Hepatocyte (in vitro differentiated cells): ENCODE measurements at regions not wholly inside any gene's neighbourhood (a gene's known extent, or its start where the extent isn't known, plus 50 kb on each side); places are given as distances from the start of the nearest gene placed in this dataset.

Source experiments
- DNase-seq: peaks from one replicate; pipeline ENCODE4 v3.0.0-alpha.2; 2016; ENCODE audit warnings: low spot score
- H2AFZ ChIP-seq: fragments of 200-600 bp; sonication (generic); 2 replicates; pipeline ENCODE4 v1.6.0; 2016; ENCODE audit warnings: antibody characterized with exemption, mild to moderate bottlenecking
- H3K27ac ChIP-seq: fragments of 200-600 bp; sonication (generic); 2 replicates; pipeline ENCODE4 v1.5.1; 2016; ENCODE audit warnings: mild to moderate bottlenecking
- H3K27me3 ChIP-seq: fragments of 200-600 bp; sonication (generic); 2 replicates; pipeline ENCODE4 v1.6.1; 2016
- H3K36me3 ChIP-seq: fragments of 200-600 bp; sonication (generic); replicated peaks from 2 replicates; pipeline ENCODE4 v1.5.1; 2016; ENCODE audit warnings: low read depth; ENCODE audit not compliant: insufficient read depth
- H3K4me1 ChIP-seq: fragments of 200-600 bp; sonication (generic); 2 replicates; pipeline ENCODE4 v1.5.1; 2016; ENCODE audit warnings: mild to moderate bottlenecking, moderate library complexity; ENCODE audit not compliant: insufficient read depth
- H3K4me2 ChIP-seq: fragments of 200-600 bp; sonication (generic); 2 replicates; pipeline ENCODE4 v1.6.0; 2016
- H3K4me3 ChIP-seq: fragments of 200-600 bp; sonication (generic); 2 replicates; pipeline ENCODE4 v1.5.1; 2016; ENCODE audit warnings: mild to moderate bottlenecking
- H3K79me2 ChIP-seq: fragments of 200-600 bp; sonication (generic); 2 replicates; pipeline ENCODE4 v1.6.0; 2017; ENCODE audit warnings: mild to moderate bottlenecking
- H3K9me2 ChIP-seq: fragments of 200-600 bp; sonication (generic); replicated peaks from 2 replicates; pipeline ENCODE4 v1.6.0; 2017; ENCODE audit warnings: mild to moderate bottlenecking; ENCODE audit not compliant: insufficient read depth
- H3K9me3 ChIP-seq: fragments of 200-600 bp; sonication (generic); 2 replicates; pipeline ENCODE4 v1.5.1; 2016; ENCODE audit warnings: low read depth, mild to moderate bottlenecking
- H4K20me1 ChIP-seq: fragments of 200-600 bp; sonication (generic); 2 replicates; pipeline ENCODE4 v1.6.0; 2016; ENCODE audit warnings: mild to moderate bottlenecking; ENCODE audit not compliant: insufficient read depth, poor library complexity, severe bottlenecking
- EZH2 ChIP-seq: fragments of 200-600 bp; sonication (generic); IDR thresholded peaks from 2 replicates; pipeline ENCODE4 v1.6.1; 2016; ENCODE audit warnings: antibody characterized with exemption, mild to moderate bottlenecking, borderline replicate concordance
- EZH2phosphoT487 ChIP-seq: fragments of 200-600 bp; sonication (generic); IDR thresholded peaks from one replicate; pipeline ENCODE4 v1.6.1; 2018; ENCODE audit warnings: antibody characterized with exemption, mild to moderate bottlenecking, low read depth, moderate library complexity; ENCODE audit not compliant: unreplicated experiment, severe bottlenecking
- WGBS: methylation state at CpG from one replicate; pipeline ENCODE4 v1.1.6; 2016; ENCODE audit warnings: low lambda C conversion rate; ENCODE audit errors: missing lambda C conversion rate; 5-methylcytosine and 5-hydroxymethylcytosine counted together
- TF ChIP-seq, protein P1 (sequence below): fragments of 200-600 bp; sonication (generic); IDR thresholded peaks from 2 replicates; pipeline ENCODE4 v1.5.1; 2016; ENCODE audit warnings: antibody characterized with exemption, mild to moderate bottlenecking; ENCODE audit not compliant: poor library complexity

DNA sequence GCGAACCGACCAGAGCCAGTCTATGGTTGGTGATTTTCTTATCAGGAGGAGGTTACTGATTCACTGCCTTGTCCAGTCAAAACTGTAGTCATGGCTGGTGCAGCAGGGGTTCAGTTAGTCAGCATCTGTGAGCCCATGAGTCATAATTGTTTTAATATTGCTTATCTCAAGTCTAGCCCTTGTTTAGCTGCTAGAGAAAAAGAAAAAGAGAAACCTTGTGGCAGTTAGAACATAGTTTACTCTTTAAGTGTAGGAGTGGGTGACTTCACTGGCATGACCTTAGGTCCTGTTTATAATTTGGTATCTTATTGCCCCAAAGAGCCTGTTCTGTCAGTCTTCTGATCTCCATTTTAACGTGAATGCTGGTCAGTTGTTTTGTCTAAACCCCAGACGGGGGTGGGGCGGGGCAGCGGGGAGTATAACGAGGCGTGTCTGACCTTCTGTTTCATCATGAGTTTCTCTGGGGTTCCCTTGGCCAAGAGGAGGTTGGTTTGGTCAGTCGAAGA is 76.9 kb upstream of the NFIL3 start:
- Histone ChIP-seq H3K4me1 (no peaks in the 10 kb centered on the region), H3K4me2 (peak overlapping the region; percentile 44), H3K27ac (peak overlapping the region; percentile 56), H3K4me3 (no peak overlapping the region), H2AFZ (no peak overlapping the region), H3K9me2 (no peaks in the 10 kb centered on the region), H4K20me1 (no peaks in the 10 kb centered on the region), H3K79me2 (no peaks in the 10 kb centered on the region), H3K9me3 (no peaks in the 10 kb centered on the region), H3K27me3 (no peaks in the 10 kb centered on the region), H3K36me3 (no peaks in the 10 kb centered on the region)
- WGBS: 51% methylated on average over 9 of the region's 9 CpGs
- peak; percentile 61 for DNase-seq
- TF ChIP-seq EZH2: no peak
- TF ChIP-seq, protein P1, sequence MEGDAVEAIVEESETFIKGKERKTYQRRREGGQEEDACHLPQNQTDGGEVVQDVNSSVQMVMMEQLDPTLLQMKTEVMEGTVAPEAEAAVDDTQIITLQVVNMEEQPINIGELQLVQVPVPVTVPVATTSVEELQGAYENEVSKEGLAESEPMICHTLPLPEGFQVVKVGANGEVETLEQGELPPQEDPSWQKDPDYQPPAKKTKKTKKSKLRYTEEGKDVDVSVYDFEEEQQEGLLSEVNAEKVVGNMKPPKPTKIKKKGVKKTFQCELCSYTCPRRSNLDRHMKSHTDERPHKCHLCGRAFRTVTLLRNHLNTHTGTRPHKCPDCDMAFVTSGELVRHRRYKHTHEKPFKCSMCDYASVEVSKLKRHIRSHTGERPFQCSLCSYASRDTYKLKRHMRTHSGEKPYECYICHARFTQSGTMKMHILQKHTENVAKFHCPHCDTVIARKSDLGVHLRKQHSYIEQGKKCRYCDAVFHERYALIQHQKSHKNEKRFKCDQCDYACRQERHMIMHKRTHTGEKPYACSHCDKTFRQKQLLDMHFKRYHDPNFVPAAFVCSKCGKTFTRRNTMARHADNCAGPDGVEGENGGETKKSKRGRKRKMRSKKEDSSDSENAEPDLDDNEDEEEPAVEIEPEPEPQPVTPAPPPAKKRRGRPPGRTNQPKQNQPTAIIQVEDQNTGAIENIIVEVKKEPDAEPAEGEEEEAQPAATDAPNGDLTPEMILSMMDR: no peak
- no peak for TF ChIP-seq EZH2phosphoT487

DNA sequence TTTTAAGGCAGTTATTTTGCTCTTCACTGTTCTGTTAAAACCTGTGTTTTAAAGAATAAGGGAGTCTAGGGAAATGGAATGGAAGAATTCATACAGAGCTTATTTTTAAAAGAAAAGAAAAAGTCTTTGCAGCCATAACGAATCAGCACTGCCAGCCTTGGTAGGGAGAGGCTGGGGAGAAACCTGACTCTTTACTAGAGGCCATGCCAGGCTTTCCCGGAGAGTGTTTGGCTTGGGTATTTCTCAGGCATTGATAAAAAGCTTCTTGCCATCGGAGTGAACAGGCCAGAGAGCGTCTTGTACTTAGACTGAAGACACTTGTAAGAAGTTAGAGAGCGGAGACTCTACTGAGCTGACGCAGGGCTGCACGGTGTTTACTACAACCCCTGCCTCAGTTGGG is 72.7 kb upstream of the NFIL3 start:
- DNase-seq: no peak
- H3K9me3 ChIP-seq: no peaks in the 10 kb centered on the region
- H2AFZ ChIP-seq: no peak overlapping the region
- H3K4me2 ChIP-seq: no peak overlapping the region
- no peaks in the 10 kb centered on the region for H3K27me3 ChIP-seq
- H3K9me2 ChIP-seq: no peaks in the 10 kb centered on the region
- H3K4me3 ChIP-seq: no peak overlapping the region
- H3K79me2 ChIP-seq: no peaks in the 10 kb centered on the region
- 88% methylated on average over 7 of the region's 7 CpGs for WGBS
- H3K36me3 ChIP-seq: no peaks in the 10 kb centered on the region
- TF ChIP-seq, protein P1: no peak
- TF ChIP-seq EZH2phosphoT487: no peak
- no peak for TF ChIP-seq EZH2
- peak overlapping the region; percentile 25 for H3K27ac ChIP-seq
- no peaks in the 10 kb centered on the region for H3K4me1 ChIP-seq
- no peaks in the 10 kb centered on the region for H4K20me1 ChIP-seq

DNA sequence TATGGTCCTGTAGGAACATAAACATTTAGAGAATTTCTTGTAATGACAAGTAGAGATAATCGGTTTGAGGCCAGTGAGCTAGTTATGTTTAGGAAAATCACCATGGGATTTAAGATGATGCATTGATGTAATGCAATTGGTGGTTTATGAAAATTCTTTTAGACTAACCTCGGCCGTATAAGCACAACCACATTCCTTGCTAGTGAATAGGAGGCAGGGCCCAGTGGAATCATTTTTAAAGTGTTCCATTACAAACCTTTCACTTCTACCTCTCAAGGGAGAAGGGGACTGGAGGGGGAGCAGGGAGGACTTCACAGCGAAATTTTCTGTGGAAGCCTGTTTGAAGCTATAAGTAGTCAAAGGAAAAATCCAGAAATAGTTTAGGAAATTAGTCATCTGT is 71.8 kb upstream of the NFIL3 start:
- no peaks in the 10 kb centered on the region for H3K4me1 ChIP-seq
- H3K79me2 ChIP-seq: no peaks in the 10 kb centered on the region
- no peaks in the 10 kb centered on the region for H4K20me1 ChIP-seq
- TF ChIP-seq EZH2phosphoT487 (no peak), EZH2 (no peak)
- TF ChIP-seq, protein P1: no peak
- no peaks in the 10 kb centered on the region for H3K9me2 ChIP-seq
- peak overlapping the region; percentile 61 for H3K27ac ChIP-seq
- no peak overlapping the region for H3K4me3 ChIP-seq
- WGBS: 40% methylated on average over 4 of the region's 4 CpGs
- no peak overlapping the region for H3K4me2 ChIP-seq
- H3K36me3 ChIP-seq: no peaks in the 10 kb centered on the region
- no peak overlapping the region for H2AFZ ChIP-seq
- no peaks in the 10 kb centered on the region for H3K27me3 ChIP-seq
- H3K9me3 ChIP-seq: no peaks in the 10 kb centered on the region
- peak; percentile 45 for DNase-seq

DNA sequence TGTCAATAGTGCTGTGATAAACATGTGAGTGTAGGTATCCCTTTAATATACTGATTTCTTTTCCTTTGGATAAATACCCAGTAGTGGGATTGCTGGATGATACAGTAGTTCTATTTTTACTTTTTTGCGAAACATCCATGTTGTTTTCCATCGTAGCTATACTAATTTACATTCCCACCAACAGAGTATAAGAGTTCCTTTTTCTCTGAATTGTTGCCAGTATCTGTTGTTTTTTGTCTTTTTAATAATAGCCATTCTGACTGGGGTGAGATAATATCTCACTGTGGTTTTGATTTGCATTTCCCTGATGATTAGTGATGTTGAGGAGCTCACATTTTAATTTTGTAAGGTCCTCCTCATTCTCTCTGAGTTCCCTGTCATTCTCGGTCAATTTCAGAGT is 71.1 kb upstream of the NFIL3 start:
- Histone ChIP-seq H3K27me3 (no peaks in the 10 kb centered on the region), H3K79me2 (no peaks in the 10 kb centered on the region), H3K4me2 (no peak overlapping the region), H3K9me2 (no peaks in the 10 kb centered on the region), H3K27ac (peak overlapping the region; percentile 61), H2AFZ (no peak overlapping the region), H4K20me1 (no peaks in the 10 kb centered on the region), H3K4me1 (no peaks in the 10 kb centered on the region), H3K9me3 (no peaks in the 10 kb centered on the region), H3K36me3 (no peaks in the 10 kb centered on the region), H3K4me3 (no peak overlapping the region)
- TF ChIP-seq EZH2phosphoT487 (no peak), EZH2 (no peak)
- TF ChIP-seq, protein P1: no peak
- no peak for DNase-seq
- WGBS: 91% methylated on average over 3 of the region's 3 CpGs
